Lower lobe of right lung (tissue), 2 donors: ENCODE measurements at regions not wholly inside any gene's neighbourhood (a gene's known extent, or its start where the extent isn't known, plus 50 kb on each side); places are given as distances from the start of the nearest gene placed in this dataset.

Source experiments
- ATAC-seq, 2 donors: fragments of 200-7000 bp; cut with Tn5 transposase; one replicate each; pipeline ENCODE4 v1.9.1; 2020 to 2022; ENCODE audit warnings: mild to moderate bottlenecking in 2 of 2, moderate library complexity in 2 of 2
- DNase-seq: peaks from one replicate; pipeline ENCODE4 v3.0.0-alpha.2; 2020
- H3K27ac ChIP-seq: fragments of 200-600 bp; one replicate; pipeline ENCODE4 v1.8.0; 2022
- H3K27me3 ChIP-seq: fragments of 200-600 bp; one replicate; pipeline ENCODE4 v1.8.0; 2022; ENCODE audit warnings: low read depth
- H3K36me3 ChIP-seq: fragments of 200-600 bp; one replicate; pipeline ENCODE4 v1.8.0; 2022; ENCODE audit warnings: mild to moderate bottlenecking
- H3K4me1 ChIP-seq: fragments of 200-600 bp; one replicate; pipeline ENCODE4 v1.8.0; 2022
- H3K4me3 ChIP-seq: fragments of 200-600 bp; one replicate; pipeline ENCODE4 v1.8.0; 2022; ENCODE audit warnings: mild to moderate bottlenecking
- H3K9me3 ChIP-seq: fragments of 200-600 bp; one replicate; pipeline ENCODE4 v1.8.0; 2022
- CTCF ChIP-seq: fragments of 200-600 bp; IDR thresholded peaks from one replicate; pipeline ENCODE4 v1.8.0; 2022; ENCODE audit warnings: antibody characterized with exemption, mild to moderate bottlenecking
- intact Hi-C: fragments of 100-400 bp; cut with DNase I; formaldehyde crosslinking; loops from one replicate; pipeline ENCODE4 v1.11.0; 2022
- donor health status: DM: no; HTN: yes; CAD: no; lungs with severe emphysema.

- Histone ChIP-seq H3K9me3 (no peaks in the 10 kb centered on the region), H3K4me1 (no peaks in the 10 kb centered on the region), H3K36me3 (no peaks in the 10 kb centered on the region), H3K4me3 (no peak overlapping the region), H3K27me3 (no peaks in the 10 kb centered on the region), H3K27ac (no peak overlapping the region)
- TF ChIP-seq CTCF = no peak
- ATAC-seq (no peak), DNase-seq (no peak)
- intact Hi-C loops = no loop called here
Measured at GRCh38 chr4:115292320-115293092, 179.1 kb upstream of the NDST4 start.

GRCh38 chr4:115287426-115287825 lies 174.0 kb upstream of the NDST4 start:
- TF ChIP-seq CTCF = no peak
- ATAC-seq (no peak), DNase-seq (no peak)
- no peaks in the 10 kb centered on the region for H3K4me1 ChIP-seq
- H3K36me3 ChIP-seq = no peaks in the 10 kb centered on the region
- H3K27ac ChIP-seq = no peak overlapping the region
- intact Hi-C loops = no loop called here
- H3K4me3 ChIP-seq = no peak overlapping the region
- H3K27me3 ChIP-seq = no peaks in the 10 kb centered on the region
- no peaks in the 10 kb centered on the region for H3K9me3 ChIP-seq

GRCh38 chr4:115279330-115279729 lies 165.9 kb upstream of the NDST4 start:
- no peaks in the 10 kb centered on the region for H3K36me3 ChIP-seq
- intact Hi-C loops = no loop called here
- no peaks in the 10 kb centered on the region for H3K9me3 ChIP-seq
- no peak for ATAC-seq
- DNase-seq = no peak
- TF ChIP-seq CTCF = no peak
- no peak overlapping the region for H3K4me3 ChIP-seq
- H3K27me3 ChIP-seq = no peaks in the 10 kb centered on the region
- H3K27ac ChIP-seq = no peak overlapping the region
- no peaks in the 10 kb centered on the region for H3K4me1 ChIP-seq

GRCh38 chr4:115278830-115279229 lies 165.4 kb upstream of the NDST4 start:
- no peaks in the 10 kb centered on the region for H3K9me3 ChIP-seq
- H3K27ac ChIP-seq = no peak overlapping the region
- no peaks in the 10 kb centered on the region for H3K27me3 ChIP-seq
- H3K4me3 ChIP-seq = no peak overlapping the region
- no peaks in the 10 kb centered on the region for H3K4me1 ChIP-seq
- DNase-seq = no peak
- no peaks in the 10 kb centered on the region for H3K36me3 ChIP-seq
- TF ChIP-seq CTCF = no peak
- no peak for ATAC-seq
- intact Hi-C loops = no loop called here

GRCh38 chr4:115275615-115276014 lies 162.2 kb upstream of the NDST4 start:
- H3K27ac ChIP-seq = no peak overlapping the region
- H3K4me1 ChIP-seq = no peaks in the 10 kb centered on the region
- intact Hi-C loops = no loop called here
- H3K36me3 ChIP-seq = no peaks in the 10 kb centered on the region
- H3K9me3 ChIP-seq = no peaks in the 10 kb centered on the region
- no peaks in the 10 kb centered on the region for H3K27me3 ChIP-seq
- no peak for DNase-seq
- no peak overlapping the region for H3K4me3 ChIP-seq
- no peak for ATAC-seq
- TF ChIP-seq CTCF = no peak
